ENCODE measurements at regions not wholly inside any gene's neighbourhood (a gene's known extent, or its start where the extent isn't known, plus 50 kb on each side); places are given as distances from the start of the nearest gene placed in this dataset.

DNA sequence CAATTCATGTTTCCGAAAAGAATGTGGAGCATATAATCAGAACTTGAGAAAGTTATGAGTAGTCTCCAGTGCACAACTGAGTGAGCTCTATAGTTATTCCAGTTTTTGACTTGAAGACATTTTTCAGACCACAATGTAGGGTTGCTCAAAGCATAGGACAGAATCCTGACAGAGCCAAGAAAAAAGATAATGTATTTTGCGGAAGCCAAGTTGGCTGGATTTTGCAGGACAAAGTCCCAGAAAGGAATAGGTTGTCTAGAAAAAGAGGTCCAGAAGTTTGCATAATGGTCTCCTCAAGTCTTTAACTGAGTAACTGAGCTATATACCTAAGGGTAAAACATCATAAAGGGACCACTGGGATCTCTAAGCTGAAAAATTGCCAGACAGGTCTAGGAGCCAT is 1028.0 kb downstream of the TAF11L14 start:
- TF ChIP-seq ZNF274 (IDR thresholded peaks at IDR 0.05; ENCODE audit: low read depth, low read length) (no peak), YY1 (IDR thresholded peaks at IDR 0.05; ENCODE audit: insufficient read depth, insufficient read length) (no peak), SUZ12 (IDR thresholded peaks at IDR 0.05; ENCODE audit: extremely low read depth, insufficient read depth, insufficient read length) (no peak)

Measured in NT2/D1 (cell line).